Choroid plexus epithelial cell (primary cell): ENCODE measurements at regions not wholly inside any gene's neighbourhood (a gene's known extent, or its start where the extent isn't known, plus 50 kb on each side); places are given as distances from the start of the nearest gene placed in this dataset.

Experiments used
- DNase-seq: peaks from one replicate; pipeline ENCODE4 v3.0.0-alpha.2; 2010; ENCODE audit warnings: low read depth
- H3K4me3 ChIP-seq: 2 replicates; pipeline ENCODE4 v1.5.1; 2011; ENCODE audit warnings: low read depth, mild to moderate bottlenecking, control low read depth, low read length, moderate library complexity
- CTCF ChIP-seq: conservative IDR thresholded peaks from 2 replicates; pipeline ENCODE4 v1.5.1; 2011; ENCODE audit warnings: low read depth, mild to moderate bottlenecking, control low read depth, inconsistent platforms, low read length, moderate library complexity

GRCh38 chr2:155412598-155412997, 714.1 kb downstream of the KCNJ3 start:
- TF ChIP-seq CTCF = no peak
- DNase-seq = no peak
- no peak overlapping the region for H3K4me3 ChIP-seq

- no peak overlapping the region for H3K4me3 ChIP-seq
- no peak for TF ChIP-seq CTCF
- no peak for DNase-seq
These were observed 706.0 kb downstream of the KCNJ3 start for GRCh38 chr2:155404433-155405002.

DNA sequence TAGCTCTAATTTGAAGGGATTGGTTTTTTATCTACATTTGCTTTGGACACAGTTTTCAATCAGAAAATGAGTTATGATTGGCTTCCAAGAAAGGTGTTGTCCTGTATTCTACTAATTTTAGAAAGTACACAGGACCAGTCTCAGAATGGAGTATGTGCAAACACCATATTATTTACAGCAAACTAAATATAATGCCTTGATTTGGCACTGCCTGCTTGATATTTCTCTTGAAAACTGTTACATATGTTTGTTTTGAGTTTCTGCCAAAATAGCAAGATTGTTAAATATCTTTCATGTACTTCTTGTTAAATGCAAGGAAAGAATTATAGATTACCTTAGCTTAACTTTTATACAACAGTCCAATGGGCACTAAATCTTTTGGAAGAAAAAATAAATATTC, 694.9 kb downstream of the KCNJ3 start:
- no peak for DNase-seq
- H3K4me3 ChIP-seq = no peak overlapping the region

GRCh38 chr2:155391613-155392130, 693.2 kb downstream of the KCNJ3 start:
- TF ChIP-seq CTCF = no peak
- DNase-seq = no peak
- H3K4me3 ChIP-seq = no peak overlapping the region

More for the DNA sequence above, 694.9 kb downstream of the KCNJ3 start:
- no peak for TF ChIP-seq CTCF

DNA sequence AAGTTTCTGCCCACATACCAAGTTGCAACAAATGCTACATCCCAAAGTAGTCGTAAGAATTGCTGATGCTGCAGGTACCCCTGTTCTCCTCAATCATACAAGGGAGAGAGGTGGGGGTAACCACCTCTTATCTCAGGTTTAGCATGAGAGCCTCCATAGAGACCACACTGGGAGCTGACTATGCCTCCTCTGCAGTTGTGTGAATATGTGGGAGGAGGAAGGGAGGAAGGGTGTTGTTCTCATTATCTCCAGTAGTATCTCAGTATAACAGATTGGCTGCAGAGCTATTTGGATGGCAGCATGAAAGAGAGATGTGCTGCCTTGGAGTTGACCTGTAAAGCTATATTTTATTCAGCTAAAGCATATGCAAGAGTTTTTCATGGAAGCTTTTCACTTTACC, 690.7 kb downstream of the KCNJ3 start:
- no peak for DNase-seq
- TF ChIP-seq CTCF = no peak
- no peak overlapping the region for H3K4me3 ChIP-seq

DNA sequence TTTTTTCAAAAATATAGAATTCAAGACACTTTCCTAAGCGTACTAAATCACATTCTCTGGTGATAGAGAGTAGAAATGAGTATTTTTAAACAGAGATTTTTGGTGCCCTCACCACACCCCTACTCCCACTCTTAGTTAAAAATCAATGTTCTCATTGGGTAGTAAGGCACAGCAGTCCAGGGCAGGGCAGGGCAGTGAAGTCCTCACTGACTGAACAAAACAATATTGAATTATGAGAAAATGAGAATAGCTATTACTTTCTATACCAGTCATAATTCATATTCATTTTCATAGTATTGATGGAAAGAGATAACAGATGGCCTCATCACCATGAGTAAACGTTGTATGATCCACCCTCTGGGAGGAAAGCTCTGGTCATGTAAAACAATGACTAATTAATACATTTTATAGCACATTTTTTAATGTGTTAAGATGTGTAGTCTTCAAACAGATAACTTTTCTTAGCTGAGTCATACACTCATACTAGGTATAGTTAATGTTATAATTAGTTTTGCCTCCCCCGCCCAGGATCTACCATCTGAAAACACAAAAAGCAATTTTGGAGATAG, 686.1 kb downstream of the KCNJ3 start:
- DNase-seq = no peak
- no peak overlapping the region for H3K4me3 ChIP-seq
- TF ChIP-seq CTCF = no peak

DNA sequence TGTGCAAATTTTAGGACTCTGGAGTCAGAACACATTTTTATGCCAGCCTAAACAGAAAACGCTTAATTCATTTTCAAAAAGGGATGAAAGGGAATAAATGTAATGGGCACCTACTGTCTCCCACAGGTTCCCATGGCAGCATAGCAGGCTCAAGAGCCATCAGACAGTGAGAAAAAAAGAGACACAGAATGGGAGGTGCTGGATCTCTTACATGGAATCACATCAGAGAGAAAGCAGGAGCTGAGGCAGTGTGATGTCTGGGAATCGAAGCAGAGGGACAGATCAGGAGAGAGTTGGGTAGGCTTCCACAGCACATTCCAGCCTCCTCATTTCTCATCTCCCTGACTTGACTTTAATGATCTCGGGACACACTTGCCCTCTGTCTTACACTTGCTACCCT, 684.3 kb downstream of the KCNJ3 start:
- TF ChIP-seq CTCF = no peak
- DNase-seq = no peak
- H3K4me3 ChIP-seq = no peak overlapping the region
